ENCODE measurements at regions not wholly inside any gene's neighbourhood (a gene's known extent, or its start where the extent isn't known, plus 50 kb on each side); places are given as distances from the start of the nearest gene placed in this dataset.

DNA sequence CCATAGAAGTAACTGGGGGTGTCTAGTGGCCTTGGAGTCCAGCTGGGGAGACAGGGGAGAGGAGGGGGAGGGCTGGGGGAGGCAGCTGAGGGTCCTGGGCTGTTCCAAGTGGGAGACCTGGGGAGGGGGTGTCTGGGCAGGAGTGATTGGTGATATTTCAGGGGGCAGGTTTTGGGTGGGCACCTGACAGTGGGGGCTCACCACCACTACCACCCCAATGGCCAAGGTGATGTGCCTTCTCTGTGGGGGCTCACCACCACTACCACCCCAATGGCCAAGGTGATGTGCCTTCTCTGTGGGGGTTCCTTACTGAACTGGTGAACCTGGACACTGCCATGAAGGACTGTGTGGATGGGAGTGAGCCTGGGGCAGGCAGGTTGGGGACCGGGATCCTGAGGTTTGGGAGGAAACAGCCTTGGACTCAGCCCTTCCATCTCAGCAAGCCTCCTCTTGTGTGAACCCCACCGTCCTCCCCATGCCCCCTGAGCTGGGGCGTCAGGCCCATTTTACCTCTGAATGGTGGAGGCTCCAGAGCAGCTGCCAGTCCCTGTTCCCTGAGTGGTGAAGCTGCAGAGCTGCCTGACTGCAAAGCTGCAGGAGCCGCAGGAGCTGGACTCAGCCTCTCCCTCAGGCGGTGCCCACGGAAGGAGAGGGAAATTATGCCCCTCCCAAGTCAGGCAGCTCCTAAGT lies 50.6 kb upstream of the ZNF716 start:
- TF ChIP-seq, protein P1, sequence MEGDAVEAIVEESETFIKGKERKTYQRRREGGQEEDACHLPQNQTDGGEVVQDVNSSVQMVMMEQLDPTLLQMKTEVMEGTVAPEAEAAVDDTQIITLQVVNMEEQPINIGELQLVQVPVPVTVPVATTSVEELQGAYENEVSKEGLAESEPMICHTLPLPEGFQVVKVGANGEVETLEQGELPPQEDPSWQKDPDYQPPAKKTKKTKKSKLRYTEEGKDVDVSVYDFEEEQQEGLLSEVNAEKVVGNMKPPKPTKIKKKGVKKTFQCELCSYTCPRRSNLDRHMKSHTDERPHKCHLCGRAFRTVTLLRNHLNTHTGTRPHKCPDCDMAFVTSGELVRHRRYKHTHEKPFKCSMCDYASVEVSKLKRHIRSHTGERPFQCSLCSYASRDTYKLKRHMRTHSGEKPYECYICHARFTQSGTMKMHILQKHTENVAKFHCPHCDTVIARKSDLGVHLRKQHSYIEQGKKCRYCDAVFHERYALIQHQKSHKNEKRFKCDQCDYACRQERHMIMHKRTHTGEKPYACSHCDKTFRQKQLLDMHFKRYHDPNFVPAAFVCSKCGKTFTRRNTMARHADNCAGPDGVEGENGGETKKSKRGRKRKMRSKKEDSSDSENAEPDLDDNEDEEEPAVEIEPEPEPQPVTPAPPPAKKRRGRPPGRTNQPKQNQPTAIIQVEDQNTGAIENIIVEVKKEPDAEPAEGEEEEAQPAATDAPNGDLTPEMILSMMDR (IDR thresholded peaks at IDR 0.05 in 4 of 5, conservative IDR thresholded peaks at IDR 0.05 in 1 of 5) = no peak
- TF ChIP-seq POLR2A (IDR thresholded peaks at IDR 0.05) = no peak

All from gastrocnemius medialis (tissue), 4 donors.